ENCODE measurements at regions not wholly inside any gene's neighbourhood (a gene's known extent, or its start where the extent isn't known, plus 50 kb on each side); places are given as distances from the start of the nearest gene placed in this dataset.

DNA sequence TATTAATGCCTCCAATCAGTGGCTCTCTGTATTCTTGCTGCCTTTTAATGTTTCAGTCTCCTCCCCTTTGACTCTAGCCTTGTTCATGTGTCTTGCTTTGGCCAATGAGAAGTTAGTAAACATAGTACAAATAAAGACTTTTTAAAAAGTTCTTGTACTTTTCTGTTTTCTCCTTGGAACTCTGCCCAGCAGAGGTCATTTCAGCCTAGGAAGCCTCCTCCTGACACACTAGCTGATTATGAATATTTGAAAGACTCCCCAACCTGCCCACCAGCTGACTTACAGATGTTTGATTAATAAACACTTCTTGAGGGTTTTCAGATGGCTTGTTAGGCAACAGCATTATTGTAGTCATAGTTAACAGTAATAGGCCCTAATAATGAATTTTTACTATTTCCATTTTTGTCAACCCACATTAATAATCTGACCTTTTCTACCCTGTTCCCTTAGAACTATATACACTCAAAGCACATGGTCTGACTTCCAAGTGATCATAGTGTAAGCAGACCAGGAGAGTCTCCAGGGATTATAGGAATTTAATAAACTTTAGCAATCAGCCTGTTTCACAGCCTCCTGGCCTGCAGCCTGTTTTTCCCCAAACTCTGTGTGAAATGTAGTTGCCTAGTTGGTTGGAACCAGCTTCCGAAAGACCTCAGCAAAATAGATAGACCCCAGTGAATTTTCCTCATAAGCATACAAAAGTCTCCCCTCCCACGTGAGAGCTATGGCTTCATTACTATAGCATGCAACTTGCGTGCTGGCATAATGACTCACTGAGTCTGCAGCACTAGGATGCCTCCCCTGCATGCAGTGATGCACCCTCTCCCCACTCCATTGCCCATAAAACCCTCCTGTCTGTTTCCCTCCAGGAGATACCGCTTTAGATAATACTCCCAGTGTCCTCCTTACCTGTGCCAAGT lies 670.7 kb upstream of the ZNF804A start:
- Mint-ChIP-seq H3K9me3 (peaks cover 5% of the 10 kb centered on the region), H3K27me3 (no peaks in the 10 kb centered on the region), H3K4me1 (ENCODE audit: low read depth) (no peaks in the 10 kb centered on the region), H3K4me3 (no peak overlapping the region), H3K27ac (no peak overlapping the region), H3K36me3 (ENCODE audit: low read depth) (no peaks in the 10 kb centered on the region)
- H3K27ac ChIP-seq (ENCODE audit: low read depth in 1 of 2, low read length in 2 of 2): no peak overlapping the region
- intact Hi-C loops (cut with DNase I, micrococcal nuclease): no loop called here
- ChIA-PET POLR2A (no interaction called here), CTCF (no interaction called here)
- no peak for ATAC-seq (ENCODE audit: poor library complexity)
- no peak for DNase-seq
- H3K4me3 ChIP-seq (ENCODE audit: low read length): no peak overlapping the region
- no peaks in the 10 kb centered on the region for H3K27me3 ChIP-seq (ENCODE audit: control insufficient read depth in 1 of 2, insufficient read depth in 2 of 2, low read length in 2 of 2)
- TF ChIP-seq, protein P1, sequence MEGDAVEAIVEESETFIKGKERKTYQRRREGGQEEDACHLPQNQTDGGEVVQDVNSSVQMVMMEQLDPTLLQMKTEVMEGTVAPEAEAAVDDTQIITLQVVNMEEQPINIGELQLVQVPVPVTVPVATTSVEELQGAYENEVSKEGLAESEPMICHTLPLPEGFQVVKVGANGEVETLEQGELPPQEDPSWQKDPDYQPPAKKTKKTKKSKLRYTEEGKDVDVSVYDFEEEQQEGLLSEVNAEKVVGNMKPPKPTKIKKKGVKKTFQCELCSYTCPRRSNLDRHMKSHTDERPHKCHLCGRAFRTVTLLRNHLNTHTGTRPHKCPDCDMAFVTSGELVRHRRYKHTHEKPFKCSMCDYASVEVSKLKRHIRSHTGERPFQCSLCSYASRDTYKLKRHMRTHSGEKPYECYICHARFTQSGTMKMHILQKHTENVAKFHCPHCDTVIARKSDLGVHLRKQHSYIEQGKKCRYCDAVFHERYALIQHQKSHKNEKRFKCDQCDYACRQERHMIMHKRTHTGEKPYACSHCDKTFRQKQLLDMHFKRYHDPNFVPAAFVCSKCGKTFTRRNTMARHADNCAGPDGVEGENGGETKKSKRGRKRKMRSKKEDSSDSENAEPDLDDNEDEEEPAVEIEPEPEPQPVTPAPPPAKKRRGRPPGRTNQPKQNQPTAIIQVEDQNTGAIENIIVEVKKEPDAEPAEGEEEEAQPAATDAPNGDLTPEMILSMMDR (IDR thresholded peaks at IDR 0.05): no peak
- no peaks in the 10 kb centered on the region for H3K4me1 ChIP-seq (ENCODE audit: insufficient read depth, low read length)
- H3K36me3 ChIP-seq (ENCODE audit: insufficient read depth, low read length): no peaks in the 10 kb centered on the region
- H3K9me3 ChIP-seq (ENCODE audit: control insufficient read depth in 1 of 2, insufficient read depth in 1 of 2, low read length in 2 of 2): peaks cover 0 to 7% of the 10 kb centered on the region in 2 experiments

DNA sequence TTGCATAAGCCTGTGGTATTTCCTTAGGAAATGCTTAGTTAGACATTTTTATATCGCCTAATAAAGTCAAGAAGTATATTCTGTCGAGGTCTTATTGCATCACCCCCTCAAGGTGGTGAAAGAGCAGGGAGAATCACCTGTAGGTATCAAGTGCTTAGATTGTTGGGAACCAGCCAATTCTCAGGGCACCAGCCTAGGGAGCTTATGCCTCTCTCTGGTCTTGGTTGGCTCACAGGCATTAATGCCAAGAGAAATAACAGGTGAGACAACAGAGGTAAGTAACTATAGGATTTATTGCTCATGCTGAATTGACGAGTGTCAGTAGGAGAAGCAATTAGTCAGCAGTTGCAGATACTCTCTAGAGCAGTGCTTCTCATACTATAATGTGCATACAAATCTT lies 663.3 kb upstream of the ZNF804A start:
- Histone ChIP-seq H3K36me3 (ENCODE audit: insufficient read depth, low read length) (no peaks in the 10 kb centered on the region), H3K9me3 (ENCODE audit: control insufficient read depth in 1 of 2, insufficient read depth in 1 of 2, low read length in 2 of 2) (peaks cover 11 to 20% of the 10 kb centered on the region in 2 experiments), H3K27me3 (ENCODE audit: control insufficient read depth in 1 of 2, insufficient read depth in 2 of 2, low read length in 2 of 2) (no peaks in the 10 kb centered on the region), H3K4me3 (ENCODE audit: low read length) (no peak overlapping the region), H3K27ac (ENCODE audit: low read depth in 1 of 2, low read length in 2 of 2) (no peak overlapping the region), H3K4me1 (ENCODE audit: insufficient read depth, low read length) (no peaks in the 10 kb centered on the region)
- Mint-ChIP-seq H3K4me1 (ENCODE audit: low read depth) (no peaks in the 10 kb centered on the region), H3K27ac (no peak overlapping the region), H3K27me3 (no peaks in the 10 kb centered on the region), H3K9me3 (peaks cover 16% of the 10 kb centered on the region), H3K36me3 (ENCODE audit: low read depth) (no peaks in the 10 kb centered on the region), H3K4me3 (no peak overlapping the region)
- TF ChIP-seq, protein P1 (IDR thresholded peaks at IDR 0.05): no peak
- ATAC-seq (ENCODE audit: poor library complexity) (no peak), DNase-seq (no peak)
- ChIA-PET POLR2A (no interaction called here), CTCF (no interaction called here)
- intact Hi-C loops (cut with DNase I, micrococcal nuclease): no loop called here

DNA sequence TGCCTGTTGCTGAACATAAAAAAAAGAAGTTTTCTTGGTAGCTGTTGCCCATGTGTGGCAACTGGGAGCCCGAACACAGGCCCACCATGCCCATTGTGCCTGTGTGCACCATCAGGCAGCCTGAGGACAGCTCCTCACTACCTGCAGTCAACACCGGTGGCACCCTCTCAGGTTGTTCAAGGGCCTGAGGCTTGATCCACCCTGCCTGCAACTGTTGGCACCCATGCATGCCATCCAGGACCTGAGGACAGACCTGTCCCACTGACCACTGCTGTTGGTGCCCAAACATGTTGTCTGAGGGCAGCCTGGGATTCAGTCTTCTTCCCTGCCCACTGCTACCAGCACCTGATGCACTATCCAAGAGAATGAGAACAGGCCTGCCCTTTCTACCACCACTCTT lies 661.1 kb upstream of the ZNF804A start:
- Histone ChIP-seq H3K4me1 (ENCODE audit: insufficient read depth, low read length) (no peaks in the 10 kb centered on the region), H3K36me3 (ENCODE audit: insufficient read depth, low read length) (no peaks in the 10 kb centered on the region), H3K27ac (ENCODE audit: low read depth in 1 of 2, low read length in 2 of 2) (no peak overlapping the region), H3K9me3 (ENCODE audit: control insufficient read depth in 1 of 2, insufficient read depth in 1 of 2, low read length in 2 of 2) (peaks cover 14 to 20% of the 10 kb centered on the region in 2 experiments), H3K27me3 (ENCODE audit: control insufficient read depth in 1 of 2, insufficient read depth in 2 of 2, low read length in 2 of 2) (no peaks in the 10 kb centered on the region), H3K4me3 (ENCODE audit: low read length) (no peak overlapping the region)
- CTCF ChIA-PET: no interaction called here
- intact Hi-C loops (cut with DNase I, micrococcal nuclease): no loop called here
- TF ChIP-seq, protein P1 (IDR thresholded peaks at IDR 0.05): no peak
- ATAC-seq (ENCODE audit: poor library complexity) (no peak), DNase-seq (no peak)
- POLR2A ChIA-PET: no interaction called here
- no peak overlapping the region for H3K27ac Mint-ChIP-seq
- no peaks in the 10 kb centered on the region for H3K27me3 Mint-ChIP-seq
- H3K9me3 Mint-ChIP-seq: peaks cover 18% of the 10 kb centered on the region
- no peak overlapping the region for H3K4me3 Mint-ChIP-seq
- H3K36me3 Mint-ChIP-seq (ENCODE audit: low read depth): no peaks in the 10 kb centered on the region
- no peaks in the 10 kb centered on the region for H3K4me1 Mint-ChIP-seq (ENCODE audit: low read depth)
